KG1 (cell line): ENCODE measurements at regions not wholly inside any gene's neighbourhood (a gene's known extent, or its start where the extent isn't known, plus 50 kb on each side); places are given as distances from the start of the nearest gene placed in this dataset.
A peak's percentile ranks its signal among the peaks of the same experiment; 100 is the strongest.

ENCODE experiments used
- DNase-seq: peaks from one replicate; lab custom pipeline; 2025; lab: John Stamatoyannopoulos, UW

- no peak for DNase-seq
Observed at GRCh38 chr2:12970861-12971260, 254.1 kb downstream of the TRIB2 start.

- no peak for DNase-seq
Observed at GRCh38 chr2:12971581-12972365, 255.0 kb downstream of the TRIB2 start.

- DNase-seq: no peak
Observed at GRCh38 chr2:12978066-12978835, 261.5 kb downstream of the TRIB2 start.

DNA sequence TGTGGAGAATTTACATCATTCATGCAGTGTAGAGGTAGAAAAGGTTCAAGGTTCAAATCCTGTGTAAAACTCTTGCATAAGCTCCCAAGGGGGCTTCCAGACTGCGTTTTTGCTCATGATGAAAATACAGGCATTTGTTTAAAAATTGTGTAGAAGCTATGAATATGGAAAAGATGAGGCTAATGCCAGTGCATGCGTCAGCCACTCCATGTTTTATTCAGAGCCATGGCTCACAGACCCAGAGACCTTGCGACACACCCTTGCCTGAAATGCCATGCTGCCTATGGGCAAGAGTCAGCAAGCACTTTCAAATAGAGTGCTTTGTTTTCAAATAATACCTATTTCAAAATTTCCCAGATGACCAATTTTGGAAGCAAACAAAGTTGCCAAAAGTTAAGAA lies 262.3 kb downstream of the TRIB2 start:
- DNase-seq: no peak

GRCh38 chr2:12980817-12981216 lies 264.1 kb downstream of the TRIB2 start:
- no peak for DNase-seq

GRCh38 chr2:12982149-12982584 lies 265.4 kb downstream of the TRIB2 start:
- DNase-seq: no peak

DNA sequence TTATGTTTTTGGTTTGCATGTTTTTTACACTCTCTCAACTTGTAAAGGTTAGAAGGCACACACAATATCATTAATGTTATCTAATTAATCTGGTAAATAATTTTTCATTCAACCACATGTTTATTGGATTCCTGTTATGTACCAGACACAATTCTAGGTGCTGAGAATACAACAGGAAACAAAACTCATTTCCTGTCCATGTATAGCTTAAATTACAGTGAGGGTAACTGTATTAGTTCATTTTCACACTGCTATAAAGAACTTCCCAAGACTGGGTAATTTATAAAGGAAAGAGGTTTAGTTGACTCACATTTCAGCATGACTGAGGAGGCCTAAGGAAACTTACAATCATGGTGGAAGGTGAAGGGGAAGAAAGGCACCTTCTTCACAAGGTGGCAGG lies 270.5 kb downstream of the TRIB2 start:
- no peak for DNase-seq

DNA sequence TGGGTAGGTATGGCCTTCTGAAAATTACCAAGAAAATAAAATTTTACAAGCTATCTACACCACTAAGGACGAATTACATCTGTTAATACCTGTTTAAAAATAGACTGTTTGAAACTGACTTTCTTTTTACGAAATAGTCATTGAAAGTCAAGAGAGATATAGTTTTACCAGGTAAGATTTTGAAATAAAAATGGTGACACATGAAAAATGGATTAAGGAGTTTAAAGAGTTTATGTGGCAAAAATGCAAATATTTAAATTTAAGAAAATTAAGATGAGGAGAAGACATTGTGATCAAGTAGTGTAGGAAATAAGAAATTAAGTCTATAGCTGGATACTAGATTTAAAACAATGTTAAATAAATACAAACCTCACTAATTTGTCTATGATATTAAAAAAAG lies 271.5 kb downstream of the TRIB2 start:
- DNase-seq: no peak

- no peak for DNase-seq
Observed at GRCh38 chr2:12990523-12990922, 273.8 kb downstream of the TRIB2 start.

GRCh38 chr2:12998685-12999084 lies 281.9 kb downstream of the TRIB2 start:
- no peak for DNase-seq

DNA sequence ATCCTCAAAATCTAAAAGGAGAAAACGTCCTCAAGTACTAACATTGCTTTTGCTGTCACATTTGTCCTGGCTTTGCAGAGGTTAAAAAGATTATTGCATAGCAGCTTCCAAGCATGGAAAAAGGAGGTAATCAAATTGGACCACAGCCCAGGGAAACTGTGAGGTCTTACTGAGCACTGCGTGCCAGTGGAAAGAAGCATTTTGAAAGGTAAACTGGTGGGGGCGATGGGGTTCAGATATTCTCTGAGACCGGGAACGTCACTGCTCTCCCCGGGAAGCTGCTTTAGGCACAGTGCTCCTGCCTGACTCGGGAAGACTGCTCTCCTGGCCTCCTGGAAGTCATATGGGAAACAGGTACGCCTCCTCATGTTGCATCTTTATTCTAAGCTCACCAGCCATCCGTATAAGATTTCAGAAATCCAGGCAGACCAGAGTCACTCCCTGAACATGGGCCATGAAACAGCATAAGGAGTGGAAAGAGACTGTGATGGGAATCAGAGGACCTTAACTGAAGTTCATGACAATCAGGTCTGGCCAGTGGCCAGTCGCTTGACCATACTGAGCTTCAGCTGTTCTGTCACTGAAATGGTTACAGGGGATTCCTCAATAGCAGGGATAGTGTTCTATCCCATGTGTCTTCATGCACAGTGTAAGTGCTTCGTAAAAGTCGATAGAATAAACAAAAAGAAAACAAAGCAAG lies 284.1 kb downstream of the TRIB2 start:
- no peak for DNase-seq

GRCh38 chr2:13001408-13001807 lies 284.7 kb downstream of the TRIB2 start:
- no peak for DNase-seq

- no peak for DNase-seq
Observed at GRCh38 chr2:13002536-13003331, 286.0 kb downstream of the TRIB2 start.

DNA sequence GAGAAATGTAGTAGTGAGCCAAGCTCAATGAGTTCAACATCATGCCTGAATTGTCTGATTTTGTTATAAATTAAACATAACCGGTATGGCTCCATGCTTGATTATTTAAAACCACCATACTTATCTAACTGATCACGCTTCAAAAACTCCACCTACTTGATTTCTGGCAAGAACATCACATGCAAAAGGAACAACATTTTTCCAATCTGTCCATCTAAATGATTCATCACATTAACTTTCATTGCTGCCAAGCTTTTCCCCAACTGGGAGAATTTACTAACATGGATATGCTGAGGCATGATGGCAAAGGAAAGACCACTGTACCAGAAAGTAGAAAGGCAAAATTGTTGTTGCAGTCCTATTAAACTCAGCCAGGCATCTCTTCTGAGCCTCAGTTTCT lies 286.8 kb downstream of the TRIB2 start:
- DNase-seq: no peak

DNA sequence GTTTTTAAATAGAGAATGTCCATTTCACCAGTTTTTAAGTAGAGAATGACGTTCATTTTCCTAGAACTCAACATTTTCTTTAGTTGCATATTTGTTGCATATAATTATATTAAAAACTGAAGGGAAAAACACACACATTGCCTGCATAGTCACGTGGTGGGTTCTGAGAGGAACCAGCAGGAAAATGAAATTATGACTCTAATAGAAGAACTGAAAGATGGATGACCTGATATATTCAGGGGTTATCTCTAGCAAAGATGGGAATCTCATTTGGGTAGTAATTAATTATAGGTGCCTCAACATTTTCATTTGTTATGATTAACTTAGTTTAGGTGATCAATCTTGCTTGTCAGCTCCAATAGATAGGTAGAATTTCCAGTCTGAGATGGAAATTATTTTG lies 288.3 kb downstream of the TRIB2 start:
- no peak for DNase-seq

- no peak for DNase-seq
Observed at GRCh38 chr2:13005761-13006335, 289.1 kb downstream of the TRIB2 start.

DNA sequence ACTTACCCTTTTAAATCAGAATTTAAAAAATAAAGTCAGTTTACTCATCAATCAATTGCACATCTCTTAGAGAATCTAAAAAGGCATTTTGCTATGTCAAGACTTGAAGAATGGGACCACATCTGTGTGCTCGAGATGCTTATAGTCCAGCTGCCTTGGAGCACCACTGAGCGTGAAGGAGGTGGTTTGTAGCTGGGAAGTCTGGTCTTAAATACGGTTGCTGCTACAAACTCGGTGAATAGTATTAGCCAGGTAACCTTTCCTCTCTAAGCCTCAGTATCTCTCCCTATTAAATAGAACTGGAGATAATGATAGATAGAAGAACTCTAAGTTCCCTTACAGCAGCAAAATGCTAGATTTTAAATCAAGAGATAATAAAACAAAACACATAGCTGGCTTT lies 289.7 kb downstream of the TRIB2 start:
- no peak for DNase-seq

DNA sequence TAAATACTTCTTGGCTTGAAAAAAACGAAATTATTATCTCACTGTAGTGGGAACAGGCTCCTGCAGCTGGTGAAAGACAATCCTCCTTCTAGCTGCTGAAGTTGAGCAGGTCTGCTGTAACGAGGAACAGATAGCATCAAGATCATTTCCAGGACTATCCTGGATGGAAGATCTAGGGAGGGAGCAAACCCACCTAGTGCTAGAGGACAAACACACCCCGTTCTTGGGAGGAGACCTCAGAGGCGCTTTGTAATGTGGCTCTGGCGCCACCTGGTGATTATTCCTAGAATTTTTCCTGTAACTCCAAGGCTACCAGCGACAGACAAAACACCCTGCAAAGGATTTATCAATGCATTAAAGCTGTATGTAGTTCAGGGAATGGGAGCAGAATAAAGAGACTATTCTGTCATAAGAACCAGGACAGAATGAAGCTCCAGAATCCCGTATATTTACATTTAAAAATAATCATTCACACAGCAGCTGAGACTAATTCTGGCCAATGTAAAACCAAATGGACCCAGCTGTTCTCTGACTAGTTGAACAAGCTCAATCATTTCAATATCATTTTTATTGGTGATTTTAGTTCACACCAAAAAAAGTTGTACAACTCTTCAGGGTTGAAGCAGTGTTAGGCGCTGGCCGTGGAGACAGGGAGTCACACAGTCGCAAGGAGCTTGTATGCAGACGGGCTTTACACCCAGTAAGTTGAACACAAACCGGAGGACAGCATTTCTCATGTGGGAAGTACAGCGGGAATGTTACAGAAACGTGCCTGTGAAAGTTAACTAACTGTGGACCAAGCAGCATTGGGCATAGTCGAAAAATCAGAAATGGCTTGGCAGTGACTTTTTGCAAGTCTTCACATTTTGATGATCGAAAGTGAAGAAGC lies 290.3 kb downstream of the TRIB2 start:
- peak; percentile 79 for DNase-seq

DNA sequence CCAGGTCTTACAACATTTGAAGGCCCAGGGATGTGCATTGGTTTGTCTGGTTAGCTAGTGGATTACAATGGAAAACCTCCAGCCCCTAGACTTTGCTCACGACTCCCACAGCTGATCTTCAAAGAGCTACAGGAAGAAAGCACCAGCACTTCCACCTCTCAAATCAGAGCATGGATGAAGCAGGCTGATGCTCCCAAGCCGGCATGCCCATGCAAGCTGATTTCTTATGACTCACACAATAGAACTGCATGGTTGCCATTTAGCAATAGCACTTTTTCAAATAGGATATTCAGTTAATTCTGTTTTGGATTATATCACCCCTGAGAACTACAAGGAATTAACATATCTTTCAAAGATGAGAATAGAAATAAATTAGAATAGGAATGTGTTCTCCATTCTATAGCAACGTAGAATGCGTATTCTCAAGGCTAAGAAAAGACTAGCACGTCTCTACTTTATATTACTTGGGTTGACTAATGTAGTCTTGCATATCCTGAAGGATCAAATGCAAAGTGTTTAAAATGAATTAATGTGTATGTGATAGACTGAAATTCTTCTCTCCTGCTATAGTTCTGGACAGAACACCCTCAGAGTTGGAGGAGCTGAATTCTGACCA lies 292.4 kb downstream of the TRIB2 start:
- DNase-seq: no peak

GRCh38 chr2:13010283-13010682 lies 293.5 kb downstream of the TRIB2 start:
- no peak for DNase-seq
